Peyer's patch (tissue), 4 donors: ENCODE measurements at regions not wholly inside any gene's neighbourhood (a gene's known extent, or its start where the extent isn't known, plus 50 kb on each side); places are given as distances from the start of the nearest gene placed in this dataset.

Source experiments
- DNase-seq, 3 donors: peaks; one replicate each; pipeline ENCODE4 v3.0.0-alpha.2; 2017 to 2019
- H3K27ac ChIP-seq, 4 donors: fragments of 200-600 bp; sonication (generic); one replicate each; pipeline ENCODE4 v1.5.1; 2016 to 2019
- H3K27me3 ChIP-seq, 2 donors: fragments of 200-600 bp; sonication (generic); one replicate each; pipeline ENCODE4 v1.5.1; 2019
- H3K36me3 ChIP-seq, 3 donors: fragments of 200-600 bp; sonication (generic); one replicate each; pipeline ENCODE4 v1.5.1; 2016 to 2019
- H3K4me1 ChIP-seq, 4 donors: fragments of 200-600 bp; sonication (generic); one replicate each; pipeline ENCODE4 v1.5.1; 2016 to 2019
- H3K4me3 ChIP-seq, 4 donors: fragments of 200-600 bp; sonication (generic); 1 replicate in 3 of 4; 2 replicates in 1 of 4; pipeline ENCODE4 v1.5.1; 2016 to 2019; ENCODE audit warnings: mild to moderate bottlenecking in 1 of 4
- H3K9me3 ChIP-seq, 4 donors: fragments of 200-600 bp; sonication (generic); one replicate each; pipeline ENCODE4 v1.5.1; 2016 to 2019; ENCODE audit warnings: mild to moderate bottlenecking in 1 of 4
- POLR2A ChIP-seq, 2 donors: fragments of 450-650 bp; IDR thresholded peaks; one replicate each; pipeline ENCODE4 v1.5.1; 2017; ENCODE audit warnings: antibody characterized with exemption in 2 of 2, mild to moderate bottlenecking in 2 of 2, moderate library complexity in 2 of 2
- TF ChIP-seq, protein P1 (sequence below), 6 experiments: fragments of 450-650 bp in 4 of 6; fragments of 200-600 bp in 2 of 6; sonication (generic) in 1 of 6; IDR thresholded peaks; one replicate each; pipeline ENCODE4 v1.5.1; 2017 to 2019; ENCODE audit warnings: antibody characterized with exemption in 6 of 6, mild to moderate bottlenecking in 3 of 6, moderate library complexity in 1 of 6

- H3K36me3 ChIP-seq = no peaks in the 10 kb centered on the region
- H3K27me3 ChIP-seq = no peaks in the 10 kb centered on the region
- H3K4me3 ChIP-seq = no peak overlapping the region
- DNase-seq = no peak
- H3K27ac ChIP-seq = no peak overlapping the region
- H3K4me1 ChIP-seq = no peaks in the 10 kb centered on the region
- no peak for TF ChIP-seq POLR2A (IDR thresholded peaks at IDR 0.05)
- TF ChIP-seq, protein P1, sequence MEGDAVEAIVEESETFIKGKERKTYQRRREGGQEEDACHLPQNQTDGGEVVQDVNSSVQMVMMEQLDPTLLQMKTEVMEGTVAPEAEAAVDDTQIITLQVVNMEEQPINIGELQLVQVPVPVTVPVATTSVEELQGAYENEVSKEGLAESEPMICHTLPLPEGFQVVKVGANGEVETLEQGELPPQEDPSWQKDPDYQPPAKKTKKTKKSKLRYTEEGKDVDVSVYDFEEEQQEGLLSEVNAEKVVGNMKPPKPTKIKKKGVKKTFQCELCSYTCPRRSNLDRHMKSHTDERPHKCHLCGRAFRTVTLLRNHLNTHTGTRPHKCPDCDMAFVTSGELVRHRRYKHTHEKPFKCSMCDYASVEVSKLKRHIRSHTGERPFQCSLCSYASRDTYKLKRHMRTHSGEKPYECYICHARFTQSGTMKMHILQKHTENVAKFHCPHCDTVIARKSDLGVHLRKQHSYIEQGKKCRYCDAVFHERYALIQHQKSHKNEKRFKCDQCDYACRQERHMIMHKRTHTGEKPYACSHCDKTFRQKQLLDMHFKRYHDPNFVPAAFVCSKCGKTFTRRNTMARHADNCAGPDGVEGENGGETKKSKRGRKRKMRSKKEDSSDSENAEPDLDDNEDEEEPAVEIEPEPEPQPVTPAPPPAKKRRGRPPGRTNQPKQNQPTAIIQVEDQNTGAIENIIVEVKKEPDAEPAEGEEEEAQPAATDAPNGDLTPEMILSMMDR (IDR thresholded peaks at IDR 0.05) = no peak
- no peaks in the 10 kb centered on the region for H3K9me3 ChIP-seq
Measured at GRCh38 chr11:28618416-28618815, 510.2 kb downstream of the METTL15 start.

- no peak for TF ChIP-seq POLR2A (IDR thresholded peaks at IDR 0.05)
- TF ChIP-seq, protein P1 (IDR thresholded peaks at IDR 0.05) = no peak
- Histone ChIP-seq H3K9me3 (no peaks in the 10 kb centered on the region), H3K4me3 (no peak overlapping the region), H3K4me1 (no peaks in the 10 kb centered on the region), H3K27ac (no peak overlapping the region), H3K27me3 (no peaks in the 10 kb centered on the region), H3K36me3 (no peaks in the 10 kb centered on the region)
- no peak for DNase-seq
Measured at GRCh38 chr11:28616160-28616965, 508.2 kb downstream of the METTL15 start.

GRCh38 chr11:28615542-28615941 is 507.4 kb downstream of the METTL15 start:
- Histone ChIP-seq H3K9me3 (no peaks in the 10 kb centered on the region), H3K27me3 (no peaks in the 10 kb centered on the region), H3K4me1 (no peaks in the 10 kb centered on the region), H3K4me3 (no peak overlapping the region), H3K27ac (no peak overlapping the region), H3K36me3 (no peaks in the 10 kb centered on the region)
- TF ChIP-seq, protein P1 (IDR thresholded peaks at IDR 0.05) = no peak
- TF ChIP-seq POLR2A (IDR thresholded peaks at IDR 0.05) = no peak
- no peak for DNase-seq

DNA sequence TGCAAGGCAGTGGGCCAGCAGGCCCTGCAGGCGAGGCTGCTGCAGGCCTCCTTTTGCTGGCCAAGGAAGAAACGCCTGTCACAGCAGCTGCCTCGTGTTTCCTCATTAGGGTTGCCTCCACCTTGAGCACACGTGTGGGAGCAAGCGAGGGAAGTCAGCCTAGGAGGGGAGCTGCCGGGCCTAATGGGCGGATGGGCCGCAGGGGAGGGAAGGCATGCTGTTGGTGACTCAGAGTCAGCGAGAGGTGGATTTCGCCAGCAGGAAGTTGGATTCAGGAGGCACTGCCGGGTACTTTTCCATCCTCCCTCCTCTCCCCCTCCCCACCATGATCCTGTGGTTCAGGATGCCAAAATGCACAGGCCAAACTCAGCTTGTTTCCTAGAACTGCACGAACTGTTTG is 498.7 kb downstream of the METTL15 start:
- H3K36me3 ChIP-seq = no peaks in the 10 kb centered on the region
- H3K9me3 ChIP-seq = no peaks in the 10 kb centered on the region
- DNase-seq = no peak
- no peaks in the 10 kb centered on the region for H3K27me3 ChIP-seq
- H3K4me1 ChIP-seq = no peaks in the 10 kb centered on the region
- TF ChIP-seq, protein P1 (IDR thresholded peaks at IDR 0.05) = no peak
- TF ChIP-seq POLR2A (IDR thresholded peaks at IDR 0.05) = no peak
- no peak overlapping the region for H3K4me3 ChIP-seq
- H3K27ac ChIP-seq = no peak overlapping the region

DNA sequence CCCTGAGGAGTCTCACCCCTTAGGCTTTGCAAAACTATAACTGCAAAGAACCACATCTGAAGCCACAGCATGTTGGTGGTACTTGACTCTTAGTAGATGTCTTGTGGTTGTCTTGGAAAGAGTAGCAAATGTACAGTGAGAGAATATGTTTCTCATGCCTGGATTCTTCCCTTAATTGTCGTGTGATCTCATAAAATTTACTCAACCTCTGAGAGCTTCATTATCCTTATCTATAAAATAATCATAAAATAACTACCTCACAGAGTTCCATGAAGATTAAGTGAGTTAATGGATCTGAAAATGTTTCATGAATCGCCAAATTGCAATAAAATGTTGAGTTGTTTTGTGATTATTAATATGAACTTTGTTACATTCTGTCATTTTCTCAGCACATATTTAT is 491.5 kb downstream of the METTL15 start:
- Histone ChIP-seq H3K4me3 (no peak overlapping the region), H3K4me1 (no peaks in the 10 kb centered on the region), H3K9me3 (no peaks in the 10 kb centered on the region), H3K36me3 (no peaks in the 10 kb centered on the region), H3K27me3 (no peaks in the 10 kb centered on the region), H3K27ac (no peak overlapping the region)
- DNase-seq = no peak
- TF ChIP-seq, protein P1 (IDR thresholded peaks at IDR 0.05) = no peak
- TF ChIP-seq POLR2A (IDR thresholded peaks at IDR 0.05) = no peak
